HG02759 (cell line): ENCODE measurements at regions not wholly inside any gene's neighbourhood (a gene's known extent, or its start where the extent isn't known, plus 50 kb on each side); places are given as distances from the start of the nearest gene placed in this dataset.
A peak's percentile ranks its signal among the peaks of the same experiment; 100 is the strongest.

Source experiments
- ATAC-seq: cut with Tn5 transposase; IDR thresholded peaks from one replicate; pipeline ENCODE4 v1.9.1; 2021; ENCODE audit warnings: mild to moderate bottlenecking, moderate library complexity; ENCODE audit not compliant: unreplicated experiment

GRCh38 chr6:95142101-95142500 is 435.2 kb upstream of the MANEA start:
- no peak for ATAC-seq

GRCh38 chr6:95142661-95143335 is 434.5 kb upstream of the MANEA start:
- no peak for ATAC-seq

GRCh38 chr6:95143408-95144180 is 433.7 kb upstream of the MANEA start:
- no peak for ATAC-seq

- no peak for ATAC-seq
Measured at GRCh38 chr6:95145457-95145856, 431.9 kb upstream of the MANEA start.

GRCh38 chr6:95159557-95159956 is 417.8 kb upstream of the MANEA start:
- no peak for ATAC-seq

- no peak for ATAC-seq
Measured at GRCh38 chr6:95169775-95170174, 407.6 kb upstream of the MANEA start.

- no peak for ATAC-seq
Measured at GRCh38 chr6:95175927-95176675, 401.2 kb upstream of the MANEA start.

- ATAC-seq, result no peak
Measured at GRCh38 chr6:95185874-95186273, 391.5 kb upstream of the MANEA start.

- no peak for ATAC-seq
Measured at GRCh38 chr6:95186710-95187109, 390.6 kb upstream of the MANEA start.

GRCh38 chr6:95197590-95197989 is 379.7 kb upstream of the MANEA start:
- ATAC-seq, result no peak

GRCh38 chr6:95203153-95203754 is 374.1 kb upstream of the MANEA start:
- ATAC-seq, result peak; percentile 94

GRCh38 chr6:95204178-95204577 is 373.2 kb upstream of the MANEA start:
- ATAC-seq, result no peak

- no peak for ATAC-seq
Measured at GRCh38 chr6:95208621-95209020, 368.7 kb upstream of the MANEA start.

GRCh38 chr6:95209074-95209473 is 368.3 kb upstream of the MANEA start:
- no peak for ATAC-seq

- ATAC-seq, result no peak
Measured at GRCh38 chr6:95216555-95216954, 360.8 kb upstream of the MANEA start.

- no peak for ATAC-seq
Measured at GRCh38 chr6:95227351-95227750, 350.0 kb upstream of the MANEA start.

GRCh38 chr6:95228636-95229035 is 348.7 kb upstream of the MANEA start:
- no peak for ATAC-seq

GRCh38 chr6:95230071-95230740 is 347.1 kb upstream of the MANEA start:
- ATAC-seq, result no peak

GRCh38 chr6:95231416-95231815 is 345.9 kb upstream of the MANEA start:
- ATAC-seq, result no peak

- no peak for ATAC-seq
Measured at GRCh38 chr6:95232446-95232845, 344.9 kb upstream of the MANEA start.

GRCh38 chr6:95233879-95234278 is 343.5 kb upstream of the MANEA start:
- ATAC-seq, result no peak
